A549 (cell line): ENCODE measurements at regions not wholly inside any gene's neighbourhood (a gene's known extent, or its start where the extent isn't known, plus 50 kb on each side); places are given as distances from the start of the nearest gene placed in this dataset.

ENCODE experiments used
- ATAC-seq, 2 experiments: fragments of 200-7000 bp in 1 of 2; fragments of >200 bp in 1 of 2; cut with Nextera tagmentation in 1 of 2; cut with Tn5 transposase in 1 of 2; 3 replicates each; pipeline versions ENCODE4 v1.8.0 to v1.9.1; 2018 to 2020; ENCODE audit warnings: mild to moderate bottlenecking in 1 of 2, moderate library complexity in 1 of 2
- CTCF ChIA-PET: fragments of 300-600 bp; sonication (Branson Sonifier 250); formaldehyde crosslinking; extraction: SDS; loops from one replicate; lab custom pipeline; 2021; ENCODE audit warnings: antibody characterized with exemption, inconsistent platforms; lab: Yijun Ruan, JAX
- POLR2A ChIA-PET: fragments of 350-600 bp; formaldehyde crosslinking; extraction: SDS; loops from one replicate; lab custom pipeline; 2021; ENCODE audit warnings: antibody characterized with exemption, inconsistent platforms; lab: Yijun Ruan, JAX
- DNase-seq, 2 experiments: peaks; one replicate each; pipeline versions ENCODE4 v3.0.0 to v3.0.0-alpha.2; 2011 to 2016; ENCODE audit warnings: low read depth in 1 of 2, low spot score in 1 of 2
- FAIRE-seq: peaks from 2 replicates; lab custom pipeline; 2011; peaks lifted over from hg19 to GRCh38; lab: Jason Lieb, UNC
- H3K27ac ChIP-seq, 2 experiments: fragments of >200 bp; sonication (Bioruptor Twin); formaldehyde crosslinking; 3 replicates each; pipeline ENCODE4 v1.5.1; 2016 to 2017
- H3K4me1 ChIP-seq: fragments of >200 bp; sonication (Bioruptor Twin); formaldehyde crosslinking; 3 replicates; pipeline ENCODE4 v1.6.1; 2016
- H3K4me2 ChIP-seq: fragments of >200 bp; sonication (Bioruptor Twin); formaldehyde crosslinking; 3 replicates; pipeline ENCODE4 v1.6.1; 2016
- H3K4me3 ChIP-seq: fragments of >200 bp; sonication (Bioruptor Twin); formaldehyde crosslinking; 3 replicates; pipeline ENCODE4 v1.5.1; 2016
- H3K9me3 ChIP-seq: fragments of >200 bp; sonication (Bioruptor Twin); formaldehyde crosslinking; 3 replicates; pipeline ENCODE4 v1.6.1; 2016
- ATOH8 ChIP-seq: fragments of 250-450 bp; sonication (Bioruptor Pico); IDR thresholded peaks from 2 replicates; pipeline ENCODE4 v1.5.0; 2020; ENCODE audit warnings: low read depth, mild to moderate bottlenecking, moderate library complexity
- BCL3 ChIP-seq: fragments of >200 bp; sonication (Bioruptor Twin); formaldehyde crosslinking; IDR thresholded peaks from 3 replicates; pipeline ENCODE4 v1.6.1; 2016
- CBX2 ChIP-seq: fragments of 200-600 bp; sonication (generic); IDR thresholded peaks from 2 replicates; pipeline ENCODE4 v1.6.1; 2016; ENCODE audit warnings: low read depth, mild to moderate bottlenecking, borderline replicate concordance
- E2F6 ChIP-seq: IDR thresholded peaks from 2 replicates; pipeline ENCODE4 v1.6.1; 2012; ENCODE audit warnings: low read depth, borderline replicate concordance
- ELK1 ChIP-seq: fragments of 150-350 bp; IDR thresholded peaks from 2 replicates; pipeline ENCODE4 v1.6.1; 2014; ENCODE audit warnings: low read depth, mild to moderate bottlenecking, low read length
- ESRRA ChIP-seq: fragments of 150-350 bp; IDR thresholded peaks from 2 replicates; pipeline ENCODE4 v1.6.1; 2014; ENCODE audit warnings: mild to moderate bottlenecking, low read length, borderline replicate concordance
- FOSL2 ChIP-seq, 2 experiments: fragments of 450-650 bp in 1 of 2; fragments of >200 bp in 1 of 2; sonication (Bioruptor Twin) in 1 of 2; formaldehyde crosslinking; IDR thresholded peaks; 2 replicates each; pipeline versions ENCODE4 v1.5.0 to v1.6.1; 2016 to 2020; ENCODE audit warnings: mild to moderate bottlenecking in 1 of 2, moderate library complexity in 1 of 2
- HES2 ChIP-seq: fragments of >200 bp; sonication (Bioruptor Twin); formaldehyde crosslinking; IDR thresholded peaks from 2 replicates; pipeline ENCODE4 v1.6.1; 2016
- HOXB5 ChIP-seq: fragments of 250-450 bp; sonication (Bioruptor Pico); IDR thresholded peaks from 2 replicates; pipeline ENCODE4 v1.5.0; 2020; ENCODE audit warnings: mild to moderate bottlenecking, moderate library complexity
- JUN ChIP-seq, 2 experiments: fragments of >200 bp; sonication (Bioruptor Twin); formaldehyde crosslinking; IDR thresholded peaks; 2 replicates in 1 of 2; 3 replicates in 1 of 2; pipeline ENCODE4 v1.6.1; 2016 to 2017
- KDM5A ChIP-seq: fragments of 200-600 bp; sonication (generic); IDR thresholded peaks from 2 replicates; pipeline ENCODE4 v1.6.1; 2016; ENCODE audit warnings: antibody characterized with exemption, mild to moderate bottlenecking
- NPAS2 ChIP-seq: fragments of 250-450 bp; sonication (Bioruptor Pico); IDR thresholded peaks from 2 replicates; pipeline ENCODE4 v1.8.0; 2022; ENCODE audit warnings: mild to moderate bottlenecking, moderate library complexity, borderline replicate concordance
- PBX3 ChIP-seq: IDR thresholded peaks from 2 replicates; pipeline ENCODE4 v1.6.1; 2012
- PHF8 ChIP-seq: fragments of 200-600 bp; sonication (generic); IDR thresholded peaks from 2 replicates; pipeline ENCODE4 v1.6.1; 2016; ENCODE audit warnings: low read depth, mild to moderate bottlenecking, antibody characterized with exemption, moderate library complexity, borderline replicate concordance
- POLR2A ChIP-seq: IDR thresholded peaks from 2 replicates; pipeline ENCODE4 v1.6.1; 2012; ENCODE audit warnings: mild to moderate bottlenecking, low read length
- POLR2AphosphoS2 ChIP-seq: conservative IDR thresholded peaks from 2 replicates; pipeline ENCODE4 v1.6.1; 2012; ENCODE audit warnings: low read length, improper control_type of control experiment, inconsistent platforms
- RFX5 ChIP-seq: fragments of 450-650 bp; IDR thresholded peaks from 2 replicates; pipeline ENCODE4 v1.7.1; 2014; ENCODE audit warnings: antibody characterized with exemption, mild to moderate bottlenecking, moderate library complexity
- USF2 ChIP-seq: fragments of 450-650 bp; IDR thresholded peaks from 2 replicates; pipeline ENCODE4 v1.6.1; 2014; ENCODE audit warnings: antibody characterized with exemption
- ZNF302 ChIP-seq: fragments of 250-450 bp; sonication (Bioruptor Pico); IDR thresholded peaks from 2 replicates; pipeline ENCODE4 v1.9.0; 2021; ENCODE audit warnings: inconsistent platforms, mild to moderate bottlenecking, moderate library complexity
- ZSCAN20 ChIP-seq: fragments of 250-450 bp; sonication (Bioruptor Pico); IDR thresholded peaks from 2 replicates; pipeline ENCODE4 v1.8.0; 2022; ENCODE audit warnings: mild to moderate bottlenecking, moderate library complexity
- WGBS: methylation state at CpG from one replicate; pipeline ENCODE4 v1.1.6; 2017; ENCODE audit errors: missing lambda C conversion rate; 5-methylcytosine and 5-hydroxymethylcytosine counted together

GRCh38 chr12:107486140-107486892, 199.3 kb upstream of the PWP1 start:
- TF ChIP-seq ZNF302 (CRISPR knock-in tag) (no peak), NPAS2 (CRISPR knock-in tag) (no peak), JUN (IDR thresholded peaks at IDR 0.05) (no peak), POLR2AphosphoS2 (no peak), POLR2A (no peak), ATOH8 (CRISPR knock-in tag) (no peak), ZSCAN20 (CRISPR knock-in tag) (no peak), PHF8 (no peak), USF2 (no peak), ESRRA (no peak), PBX3 (no peak), ELK1 (no peak), BCL3 (no peak), HES2 (no peak), HOXB5 (CRISPR knock-in tag) (no peak), FOSL2 (IDR thresholded peaks at IDR 0.05) (no peak), FOSL2 (CRISPR knock-in tag; IDR thresholded peaks at IDR 0.05) (no peak), CBX2 (no peak), E2F6 (no peak), KDM5A (no peak), RFX5 (no peak)
- Histone ChIP-seq H3K27ac (0 out of 6 replicates have a peak overlapping the region, but pooled peaks of 1 of the 2 experiments have one; percentile 31), H3K9me3 (no peaks in the 10 kb centered on the region), H3K4me2 (peak overlapping the region; percentile 53), H3K4me1 (peaks cover 55% of the 10 kb centered on the region), H3K4me3 (no peak overlapping the region)
- FAIRE-seq (no peak), DNase-seq (no peak), ATAC-seq (no peak; a peak in 1 of 6 replicates)
- ChIA-PET POLR2A (no interaction called here), CTCF (interaction anchor here (0.6 to 1.9 kb wide), 4 partner anchors 29 to 354 kb away, joined by 3 to 4 read pairs (median 4); no protein-coding TSS in a partner anchor)
- 52% methylated on average over 2 of the region's 2 CpGs for WGBS
